ENCODE measurements at regions not wholly inside any gene's neighbourhood (a gene's known extent, or its start where the extent isn't known, plus 50 kb on each side); places are given as distances from the start of the nearest gene placed in this dataset.
"Not testable (repeated sequence)": the region's sequence is repeated elsewhere in the genome, so short reads cannot be mapped to it uniquely, and the experiment has no call there.

- Mint-ChIP-seq H3K4me3 (no peak overlapping the region), H3K27me3 (no peaks in the 10 kb centered on the region), H3K36me3 (no peaks in the 10 kb centered on the region), H3K27ac (no peak overlapping the region), H3K9me3 (peaks cover 0 to 2% (median 0%) of the 10 kb centered on the region in 7 donors), H3K4me1 (no peaks in the 10 kb centered on the region)
- DNase-seq (no peak), ATAC-seq (ENCODE audit: low read depth in 2 of 2) (no peak)
- Histone ChIP-seq H3K4me1 (ENCODE audit: control insufficient read depth, insufficient read depth, low read length, poor library complexity, severe bottlenecking) (no peaks in the 10 kb centered on the region), H3K27ac (ENCODE audit: insufficient read depth, low read length, poor library complexity, severe bottlenecking) (no peak overlapping the region), H3K27me3 (ENCODE audit: control insufficient read depth, insufficient read depth, low read length) (no peaks in the 10 kb centered on the region), H3K36me3 (ENCODE audit: control insufficient read depth, insufficient read depth, low read length) (no peaks in the 10 kb centered on the region), H3K9me3 (ENCODE audit: control insufficient read depth in 2 of 2, low read length in 2 of 2) (no peaks in the 10 kb centered on the region), H3K4me3 (ENCODE audit: low read depth, low read length) (no peak overlapping the region)
These were observed 481.9 kb upstream of the SPRED2 start for GRCh38 chr2:65914244-65914786.

- no peak overlapping the region for H3K4me3 Mint-ChIP-seq
- Histone ChIP-seq H3K4me3 (ENCODE audit: low read depth, low read length) (no peak overlapping the region), H3K9me3 (ENCODE audit: control insufficient read depth in 2 of 2, low read length in 2 of 2) (no peaks in the 10 kb centered on the region), H3K27me3 (ENCODE audit: control insufficient read depth, insufficient read depth, low read length) (no peaks in the 10 kb centered on the region), H3K27ac (ENCODE audit: insufficient read depth, low read length, poor library complexity, severe bottlenecking) (no peak overlapping the region), H3K4me1 (ENCODE audit: control insufficient read depth, insufficient read depth, low read length, poor library complexity, severe bottlenecking) (no peaks in the 10 kb centered on the region), H3K36me3 (ENCODE audit: control insufficient read depth, insufficient read depth, low read length) (no peaks in the 10 kb centered on the region)
- DNase-seq (no peak), ATAC-seq (ENCODE audit: low read depth in 2 of 2) (no peak)
- H3K27me3 Mint-ChIP-seq = no peaks in the 10 kb centered on the region
- peaks cover 0 to 2% (median 0%) of the 10 kb centered on the region in 7 donors for H3K9me3 Mint-ChIP-seq
- H3K36me3 Mint-ChIP-seq = no peaks in the 10 kb centered on the region
- H3K4me1 Mint-ChIP-seq = no peaks in the 10 kb centered on the region
- H3K27ac Mint-ChIP-seq = no peak overlapping the region
These were observed 481.4 kb upstream of the SPRED2 start for GRCh38 chr2:65913813-65914212.

DNA sequence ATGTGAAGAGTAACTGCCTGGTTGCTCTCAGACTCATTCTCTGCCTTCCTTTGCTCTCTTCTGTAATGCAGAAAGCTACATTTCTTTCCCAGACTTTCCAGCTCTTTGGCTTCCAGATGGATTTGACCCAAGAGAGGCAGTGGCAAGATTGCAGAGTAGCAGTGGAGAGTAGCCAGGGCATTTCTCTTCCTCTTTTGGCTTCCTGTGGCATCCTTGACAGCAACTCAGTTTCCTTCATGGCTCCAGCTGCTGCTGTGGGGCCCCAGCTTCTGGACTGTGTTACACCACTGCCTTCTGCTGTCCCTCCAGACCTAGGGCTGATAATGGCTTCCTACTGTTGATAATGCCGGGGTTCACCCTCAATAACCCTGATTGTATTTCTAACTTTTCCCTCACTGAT lies 469.4 kb upstream of the SPRED2 start:
- H3K27ac ChIP-seq (ENCODE audit: insufficient read depth, low read length, poor library complexity, severe bottlenecking) = no peak overlapping the region
- no peak for DNase-seq
- no peaks in the 10 kb centered on the region for H3K27me3 ChIP-seq (ENCODE audit: control insufficient read depth, insufficient read depth, low read length)
- H3K4me3 ChIP-seq (ENCODE audit: low read depth, low read length) = no peak overlapping the region
- Mint-ChIP-seq H3K27me3 (no peaks in the 10 kb centered on the region), H3K4me3 (no peak overlapping the region), H3K27ac (no peak overlapping the region), H3K9me3 (peaks cover 0 to 7% (median 0%) of the 10 kb centered on the region in 7 donors), H3K4me1 (no peaks in the 10 kb centered on the region), H3K36me3 (no peaks in the 10 kb centered on the region)
- no peaks in the 10 kb centered on the region for H3K9me3 ChIP-seq (ENCODE audit: control insufficient read depth in 2 of 2, low read length in 2 of 2)
- H3K36me3 ChIP-seq (ENCODE audit: control insufficient read depth, insufficient read depth, low read length) = no peaks in the 10 kb centered on the region
- ATAC-seq (ENCODE audit: low read depth in 2 of 2) = no peak
- no peaks in the 10 kb centered on the region for H3K4me1 ChIP-seq (ENCODE audit: control insufficient read depth, insufficient read depth, low read length, poor library complexity, severe bottlenecking)

GRCh38 chr2:65896446-65896845 lies 464.0 kb upstream of the SPRED2 start:
- Histone ChIP-seq H3K9me3 (ENCODE audit: control insufficient read depth in 2 of 2, low read length in 2 of 2) (no peaks in the 10 kb centered on the region), H3K27me3 (ENCODE audit: control insufficient read depth, insufficient read depth, low read length) (no peaks in the 10 kb centered on the region), H3K36me3 (ENCODE audit: control insufficient read depth, insufficient read depth, low read length) (no peaks in the 10 kb centered on the region), H3K4me1 (ENCODE audit: control insufficient read depth, insufficient read depth, low read length, poor library complexity, severe bottlenecking) (no peaks in the 10 kb centered on the region), H3K27ac (ENCODE audit: insufficient read depth, low read length, poor library complexity, severe bottlenecking) (no peak overlapping the region), H3K4me3 (ENCODE audit: low read depth, low read length) (no peak overlapping the region)
- Mint-ChIP-seq H3K9me3 (peaks cover 0 to 4% (median 3%) of the 10 kb centered on the region in 7 donors), H3K4me1 (no peaks in the 10 kb centered on the region), H3K36me3 (no peaks in the 10 kb centered on the region), H3K27me3 (no peaks in the 10 kb centered on the region), H3K4me3 (no peak overlapping the region), H3K27ac (no peak overlapping the region)
- ATAC-seq (ENCODE audit: low read depth in 2 of 2) = no peak
- no peak for DNase-seq

DNA sequence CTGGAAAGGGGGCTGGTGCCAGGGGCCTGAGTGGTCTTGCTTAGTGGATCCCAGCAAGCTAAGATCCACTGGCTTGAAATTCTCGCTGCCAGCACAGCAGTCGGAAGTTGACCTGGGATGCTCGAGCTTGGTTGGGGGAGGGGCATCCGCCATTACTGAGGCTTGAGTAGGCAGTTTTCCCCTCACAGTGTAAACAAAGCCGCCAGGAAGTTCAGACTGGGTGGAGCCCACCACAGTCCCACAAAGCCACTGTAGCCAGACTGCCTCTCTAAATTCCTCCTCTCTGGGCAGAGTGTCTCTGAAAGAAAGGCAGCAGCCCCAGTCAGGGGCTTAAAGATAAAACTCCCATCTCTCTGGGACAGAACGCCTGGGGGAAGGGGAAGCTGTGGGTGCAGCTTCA lies 457.7 kb upstream of the SPRED2 start:
- not testable (repeated sequence) for H3K4me1 ChIP-seq (ENCODE audit: control insufficient read depth, insufficient read depth, low read length, poor library complexity, severe bottlenecking)

GRCh38 chr2:65885266-65885665 lies 452.9 kb upstream of the SPRED2 start:
- Mint-ChIP-seq H3K4me1 (no peaks in the 10 kb centered on the region), H3K4me3 (no peak overlapping the region)

More for the DNA sequence above, 457.7 kb upstream of the SPRED2 start:
- H3K36me3 ChIP-seq (ENCODE audit: control insufficient read depth, insufficient read depth, low read length); H3K27ac Mint-ChIP-seq; H3K4me3 Mint-ChIP-seq; ATAC-seq (ENCODE audit: low read depth in 2 of 2); DNase-seq; H3K36me3 Mint-ChIP-seq; H3K27ac ChIP-seq (ENCODE audit: insufficient read depth, low read length, poor library complexity, severe bottlenecking); H3K4me3 ChIP-seq (ENCODE audit: low read depth, low read length); H3K9me3 Mint-ChIP-seq; H3K4me1 Mint-ChIP-seq; H3K27me3 Mint-ChIP-seq; H3K27me3 ChIP-seq (ENCODE audit: control insufficient read depth, insufficient read depth, low read length); H3K9me3 ChIP-seq (ENCODE audit: control insufficient read depth in 2 of 2, low read length in 2 of 2): not testable (repeated sequence)

DNA sequence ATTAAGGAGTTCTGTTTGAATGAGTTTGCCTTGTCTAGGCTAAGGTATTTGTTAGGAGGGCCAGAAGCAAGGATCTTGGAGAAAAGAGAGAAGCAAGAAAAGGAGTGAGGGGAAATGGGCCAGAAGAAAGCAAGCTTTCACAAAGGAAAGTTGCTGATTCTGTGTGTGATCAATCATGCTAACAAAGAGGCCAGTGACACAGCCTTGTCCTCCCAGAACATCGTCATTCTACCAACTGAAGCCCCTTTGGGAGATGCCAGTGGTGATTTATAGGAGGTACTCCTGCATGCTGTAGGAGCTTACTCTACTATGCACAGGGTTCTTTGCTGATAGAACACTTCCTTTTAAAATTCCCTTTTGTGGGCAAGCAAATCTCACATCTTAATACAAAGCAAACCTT lies 449.2 kb upstream of the SPRED2 start:
- Mint-ChIP-seq H3K27ac (no peak overlapping the region), H3K9me3 (peaks cover 0 to 2% (median 0%) of the 10 kb centered on the region in 7 donors), H3K4me3 (no peak overlapping the region), H3K4me1 (no peaks in the 10 kb centered on the region), H3K36me3 (no peaks in the 10 kb centered on the region), H3K27me3 (no peaks in the 10 kb centered on the region)
- Histone ChIP-seq H3K4me1 (ENCODE audit: control insufficient read depth, insufficient read depth, low read length, poor library complexity, severe bottlenecking) (no peaks in the 10 kb centered on the region), H3K27me3 (ENCODE audit: control insufficient read depth, insufficient read depth, low read length) (no peaks in the 10 kb centered on the region), H3K27ac (ENCODE audit: insufficient read depth, low read length, poor library complexity, severe bottlenecking) (no peak overlapping the region), H3K4me3 (ENCODE audit: low read depth, low read length) (no peak overlapping the region), H3K9me3 (ENCODE audit: control insufficient read depth in 2 of 2, low read length in 2 of 2) (no peaks in the 10 kb centered on the region), H3K36me3 (ENCODE audit: control insufficient read depth, insufficient read depth, low read length) (no peaks in the 10 kb centered on the region)
- ATAC-seq (ENCODE audit: low read depth in 2 of 2) (no peak), DNase-seq (no peak)

More at GRCh38 chr2:65885266-65885665, 452.9 kb upstream of the SPRED2 start:
- ATAC-seq (ENCODE audit: low read depth in 2 of 2) = no peak
- no peak overlapping the region for H3K4me3 ChIP-seq (ENCODE audit: low read depth, low read length)
- no peaks in the 10 kb centered on the region for H3K36me3 ChIP-seq (ENCODE audit: control insufficient read depth, insufficient read depth, low read length)
- H3K9me3 ChIP-seq (ENCODE audit: control insufficient read depth in 2 of 2, low read length in 2 of 2) = no peaks in the 10 kb centered on the region
- H3K27ac Mint-ChIP-seq = no peak overlapping the region
- no peak for DNase-seq
- H3K36me3 Mint-ChIP-seq = no peaks in the 10 kb centered on the region
- peaks cover 0 to 4% (median 0%) of the 10 kb centered on the region in 7 donors for H3K9me3 Mint-ChIP-seq
- H3K27me3 ChIP-seq (ENCODE audit: control insufficient read depth, insufficient read depth, low read length) = no peaks in the 10 kb centered on the region
- H3K27ac ChIP-seq (ENCODE audit: insufficient read depth, low read length, poor library complexity, severe bottlenecking) = no peak overlapping the region
- H3K4me1 ChIP-seq (ENCODE audit: control insufficient read depth, insufficient read depth, low read length, poor library complexity, severe bottlenecking) = no peaks in the 10 kb centered on the region
- no peaks in the 10 kb centered on the region for H3K27me3 Mint-ChIP-seq

- no peak for DNase-seq
- no peak for ATAC-seq (ENCODE audit: low read depth in 2 of 2)
- Histone ChIP-seq H3K4me3 (ENCODE audit: low read depth, low read length) (no peak overlapping the region), H3K9me3 (ENCODE audit: control insufficient read depth in 2 of 2, low read length in 2 of 2) (no peaks in the 10 kb centered on the region), H3K27me3 (ENCODE audit: control insufficient read depth, insufficient read depth, low read length) (no peaks in the 10 kb centered on the region), H3K4me1 (ENCODE audit: control insufficient read depth, insufficient read depth, low read length, poor library complexity, severe bottlenecking) (no peaks in the 10 kb centered on the region), H3K36me3 (ENCODE audit: control insufficient read depth, insufficient read depth, low read length) (no peaks in the 10 kb centered on the region), H3K27ac (ENCODE audit: insufficient read depth, low read length, poor library complexity, severe bottlenecking) (no peak overlapping the region)
- Mint-ChIP-seq H3K4me1 (no peaks in the 10 kb centered on the region), H3K4me3 (no peak overlapping the region), H3K36me3 (no peaks in the 10 kb centered on the region), H3K27ac (no peak overlapping the region), H3K9me3 (peaks cover 0 to 2% (median 0%) of the 10 kb centered on the region in 7 donors), H3K27me3 (no peaks in the 10 kb centered on the region)
These were observed 448.0 kb upstream of the SPRED2 start for GRCh38 chr2:65880436-65880835.
